Endodermal cell (in vitro differentiated cells): ENCODE measurements at regions not wholly inside any gene's neighbourhood (a gene's known extent, or its start where the extent isn't known, plus 50 kb on each side); places are given as distances from the start of the nearest gene placed in this dataset.

ENCODE experiments used
- DNase-seq: peaks from one replicate; pipeline ENCODE4 v3.0.0-alpha.2; 2017
- H3K27ac ChIP-seq: 2 replicates; pipeline ENCODE4 v1.5.1; 2013; ENCODE audit warnings: mild to moderate bottlenecking, low read depth, low read length, moderate library complexity
- H3K27me3 ChIP-seq: 2 replicates; pipeline ENCODE4 v1.6.1; 2013; ENCODE audit warnings: mild to moderate bottlenecking, low read length, moderate library complexity; ENCODE audit not compliant: insufficient read depth, control insufficient read depth, poor library complexity, severe bottlenecking
- H3K36me3 ChIP-seq: 2 replicates; pipeline ENCODE4 v1.7.0; 2013; ENCODE audit warnings: mild to moderate bottlenecking, low read length, moderate library complexity; ENCODE audit not compliant: control insufficient read depth, insufficient read depth
- H3K4me1 ChIP-seq: one replicate; pipeline ENCODE4 v1.7.0; 2013; ENCODE audit warnings: low read length; ENCODE audit not compliant: control insufficient read depth, insufficient read depth
- H3K4me3 ChIP-seq: 2 replicates; pipeline ENCODE4 v1.5.1; 2013; ENCODE audit warnings: mild to moderate bottlenecking, low read length, moderate library complexity
- H3K9ac ChIP-seq: 2 replicates; pipeline ENCODE4 v1.6.1; 2013; ENCODE audit warnings: mild to moderate bottlenecking, low read length, moderate library complexity; ENCODE audit not compliant: poor library complexity, severe bottlenecking; ENCODE audit errors: extremely low read depth
- H3K9me3 ChIP-seq: 2 replicates; pipeline ENCODE4 v1.6.1; 2013; ENCODE audit warnings: mild to moderate bottlenecking, low read length, moderate library complexity; ENCODE audit not compliant: control insufficient read depth
- H3K27ac Mint-ChIP-seq: 2 replicates; pipeline ENCODE4 v1.8.0; 2020; ENCODE audit warnings: mixed read lengths
- H3K27me3 Mint-ChIP-seq: 2 replicates; pipeline ENCODE4 v1.8.0; 2021; ENCODE audit warnings: mild to moderate bottlenecking, mixed read lengths; ENCODE audit not compliant: insufficient read depth
- H3K36me3 Mint-ChIP-seq: 2 replicates; pipeline ENCODE4 v1.8.0; 2020; ENCODE audit warnings: low read depth, mixed read lengths
- H3K4me1 Mint-ChIP-seq: 2 replicates; pipeline ENCODE4 v1.8.0; 2020; ENCODE audit warnings: mixed read lengths
- H3K4me3 Mint-ChIP-seq: 2 replicates; pipeline ENCODE4 v1.8.0; 2020; ENCODE audit warnings: mild to moderate bottlenecking, moderate library complexity, mixed read lengths
- H3K9me3 Mint-ChIP-seq: 2 replicates; pipeline ENCODE4 v1.8.0; 2020; ENCODE audit warnings: mild to moderate bottlenecking, mixed read lengths
- WGBS, 2 experiments: methylation state at CpG; one replicate each; pipeline versions ENCODE4 v1.1.5 to v1.1.7; 2013; ENCODE audit warnings: missing lambda C conversion rate in 2 of 2, mixed read lengths in 1 of 2; ENCODE audit not compliant: insufficient coverage in 1 of 2, insufficient read length in 1 of 2; 5-methylcytosine and 5-hydroxymethylcytosine counted together
- TF ChIP-seq, protein P1 (sequence below): fragments of 200-600 bp; sonication (generic); conservative IDR thresholded peaks from 2 replicates; pipeline ENCODE4 v1.5.0; 2021; ENCODE audit warnings: antibody characterized with exemption, mild to moderate bottlenecking

DNA sequence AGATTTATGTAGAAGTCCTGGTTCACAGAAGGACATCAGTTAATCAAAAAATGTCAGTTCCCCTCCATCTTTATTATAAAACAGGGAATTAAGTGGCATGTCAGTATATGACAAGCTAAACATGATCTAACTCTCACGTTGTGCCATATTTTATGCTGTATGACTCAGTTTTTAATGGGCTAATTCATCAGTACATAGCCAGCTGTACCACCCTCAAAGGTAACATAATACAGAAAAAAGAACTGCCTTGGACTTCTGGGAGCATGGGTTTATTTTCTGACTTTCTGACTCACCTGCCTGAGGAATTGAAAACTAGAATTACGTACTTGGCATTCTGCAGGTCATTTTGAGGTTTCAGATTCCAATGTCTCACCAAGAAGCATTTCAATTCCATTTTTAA, 135.7 kb downstream of the CMPK2 start:
- Histone ChIP-seq H3K9me3 (no peaks in the 10 kb centered on the region), H3K4me3 (no peak overlapping the region), H3K4me1 (no peaks in the 10 kb centered on the region), H3K27me3 (no peaks in the 10 kb centered on the region), H3K36me3 (no peaks in the 10 kb centered on the region), H3K27ac (no peak overlapping the region), H3K9ac (no peak overlapping the region)
- Mint-ChIP-seq H3K36me3 (no peaks in the 10 kb centered on the region), H3K27me3 (no peaks in the 10 kb centered on the region), H3K4me1 (no peaks in the 10 kb centered on the region), H3K4me3 (no peak overlapping the region), H3K27ac (no peak overlapping the region), H3K9me3 (peaks cover 8% of the 10 kb centered on the region)
- TF ChIP-seq, protein P1, sequence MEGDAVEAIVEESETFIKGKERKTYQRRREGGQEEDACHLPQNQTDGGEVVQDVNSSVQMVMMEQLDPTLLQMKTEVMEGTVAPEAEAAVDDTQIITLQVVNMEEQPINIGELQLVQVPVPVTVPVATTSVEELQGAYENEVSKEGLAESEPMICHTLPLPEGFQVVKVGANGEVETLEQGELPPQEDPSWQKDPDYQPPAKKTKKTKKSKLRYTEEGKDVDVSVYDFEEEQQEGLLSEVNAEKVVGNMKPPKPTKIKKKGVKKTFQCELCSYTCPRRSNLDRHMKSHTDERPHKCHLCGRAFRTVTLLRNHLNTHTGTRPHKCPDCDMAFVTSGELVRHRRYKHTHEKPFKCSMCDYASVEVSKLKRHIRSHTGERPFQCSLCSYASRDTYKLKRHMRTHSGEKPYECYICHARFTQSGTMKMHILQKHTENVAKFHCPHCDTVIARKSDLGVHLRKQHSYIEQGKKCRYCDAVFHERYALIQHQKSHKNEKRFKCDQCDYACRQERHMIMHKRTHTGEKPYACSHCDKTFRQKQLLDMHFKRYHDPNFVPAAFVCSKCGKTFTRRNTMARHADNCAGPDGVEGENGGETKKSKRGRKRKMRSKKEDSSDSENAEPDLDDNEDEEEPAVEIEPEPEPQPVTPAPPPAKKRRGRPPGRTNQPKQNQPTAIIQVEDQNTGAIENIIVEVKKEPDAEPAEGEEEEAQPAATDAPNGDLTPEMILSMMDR = no peak
- DNase-seq = no peak
- WGBS, 2 experiments = 85 to 100% methylated on average over 2 of the region's 2 CpGs

DNA sequence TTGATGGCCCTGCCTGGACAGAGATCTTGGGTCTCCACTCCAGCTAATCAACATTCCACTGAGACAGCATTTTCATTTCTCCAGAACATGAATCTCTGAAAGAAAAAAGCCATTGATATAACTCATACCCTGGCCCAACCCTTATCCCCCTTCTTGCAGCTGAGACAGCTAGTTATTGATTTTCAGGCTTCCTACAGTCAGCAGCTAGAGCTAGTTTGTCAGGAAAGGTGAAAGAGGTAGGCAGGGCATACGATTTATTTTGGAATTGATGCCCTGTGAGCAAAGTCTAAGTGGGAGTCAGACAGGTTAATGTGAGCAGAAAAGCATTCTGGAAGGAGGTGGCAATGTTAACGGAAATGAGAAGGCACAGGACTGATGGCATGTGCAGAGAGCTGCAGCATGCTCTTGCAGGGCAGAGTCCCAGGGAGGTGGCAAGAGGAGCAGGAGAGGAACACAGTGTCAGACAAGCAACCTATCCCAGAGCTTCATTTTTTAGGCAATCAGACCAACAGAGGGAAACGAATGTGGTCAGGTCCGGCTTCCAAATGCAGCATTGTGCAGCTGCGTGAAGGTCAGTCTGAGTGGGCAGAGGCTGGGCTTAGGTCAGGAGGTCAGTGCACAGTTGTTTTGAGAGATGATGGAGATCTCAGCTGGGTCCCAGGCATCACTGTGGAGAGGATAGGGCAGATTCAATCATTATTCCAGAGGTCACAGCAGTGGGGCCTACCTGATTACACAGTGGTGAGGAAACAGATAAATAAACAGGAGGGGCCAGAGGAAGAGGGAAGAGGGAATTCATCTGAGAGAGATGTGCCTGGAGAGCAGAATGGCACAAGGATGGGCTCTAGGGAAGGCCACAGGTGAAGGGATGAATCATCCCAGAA, 134.8 kb downstream of the CMPK2 start:
- no peak for DNase-seq
- H3K27ac ChIP-seq = no peak overlapping the region
- Mint-ChIP-seq H3K9me3 (peaks cover 8% of the 10 kb centered on the region), H3K36me3 (no peaks in the 10 kb centered on the region), H3K27me3 (no peaks in the 10 kb centered on the region), H3K4me1 (no peaks in the 10 kb centered on the region), H3K4me3 (no peak overlapping the region), H3K27ac (no peak overlapping the region)
- H3K4me3 ChIP-seq = no peak overlapping the region
- H3K9ac ChIP-seq = no peak overlapping the region
- WGBS, 2 experiments = 87 to 90% methylated on average over 3 to 5 of the region's 5 CpGs
- TF ChIP-seq, protein P1 = no peak
- H3K27me3 ChIP-seq = no peaks in the 10 kb centered on the region
- no peaks in the 10 kb centered on the region for H3K9me3 ChIP-seq
- no peaks in the 10 kb centered on the region for H3K4me1 ChIP-seq
- no peaks in the 10 kb centered on the region for H3K36me3 ChIP-seq

DNA sequence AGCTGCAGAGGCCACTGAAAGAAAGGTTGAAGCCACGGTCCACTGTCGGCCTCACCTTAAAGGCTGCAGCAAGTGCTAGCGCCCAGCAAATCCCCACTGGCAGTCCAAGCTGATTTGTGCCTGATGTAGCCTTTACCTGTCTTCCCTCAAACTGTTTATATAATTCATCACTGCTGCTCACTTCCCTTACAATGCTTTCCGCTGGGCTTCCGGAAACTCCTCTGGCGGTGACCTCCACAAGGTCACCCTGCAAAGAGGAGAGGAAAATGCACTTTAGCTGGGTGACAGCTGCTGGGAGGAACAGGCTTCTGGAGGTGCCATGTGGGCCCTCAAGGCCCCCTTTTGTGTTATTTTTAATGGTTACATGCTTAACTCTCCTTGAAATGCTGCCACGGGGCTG, 126.2 kb downstream of the CMPK2 start:
- TF ChIP-seq, protein P1 = no peak
- Mint-ChIP-seq H3K36me3 (no peaks in the 10 kb centered on the region), H3K9me3 (no peaks in the 10 kb centered on the region), H3K27me3 (no peaks in the 10 kb centered on the region), H3K4me3 (no peak overlapping the region), H3K4me1 (peaks cover 3% of the 10 kb centered on the region), H3K27ac (no peak overlapping the region)
- Histone ChIP-seq H3K9me3 (no peaks in the 10 kb centered on the region), H3K4me1 (no peaks in the 10 kb centered on the region), H3K27ac (no peak overlapping the region), H3K36me3 (no peaks in the 10 kb centered on the region), H3K9ac (no peak overlapping the region), H3K4me3 (no peak overlapping the region), H3K27me3 (no peaks in the 10 kb centered on the region)
- DNase-seq = no peak
- 92% methylated on average over 4 to 7 of the region's 7 CpGs for WGBS, 2 experiments
